PC-9 (cell line): ENCODE measurements at regions not wholly inside any gene's neighbourhood (a gene's known extent, or its start where the extent isn't known, plus 50 kb on each side); places are given as distances from the start of the nearest gene placed in this dataset.

Experiments
- BruUV-seq: library from RNA; stranded (reverse); fragments of 400-500 nt; replicated peaks from 2 replicates; lab custom pipeline; 2021; lab: Mats Ljungman, UMichigan
- CTCF ChIA-PET: fragments of 300-600 bp; sonication (Branson Sonifier 250); formaldehyde crosslinking; loops from one replicate; lab custom pipeline; 2022; ENCODE audit warnings: antibody characterized with exemption; lab: Charles Lee
- POLR2A ChIA-PET: fragments of 300-600 bp; sonication (Branson Sonifier 250); formaldehyde crosslinking; loops from one replicate; lab custom pipeline; 2022; ENCODE audit warnings: antibody characterized with exemption; ENCODE audit not compliant: unreplicated experiment; lab: Charles Lee
- DNase-seq, 2 experiments: peaks; one replicate each; pipeline versions ENCODE4 v3.0.0 to v3.0.0-alpha.2; 2015 to 2022; ENCODE audit warnings: mixed read lengths in 1 of 2
- H2AFZ ChIP-seq: fragments of 200-600 bp; sonication (generic); 2 replicates; pipeline ENCODE4 v1.8.1; 2017; ENCODE audit warnings: antibody characterized with exemption
- H3F3A ChIP-seq: fragments of 200-600 bp; sonication (generic); 2 replicates; pipeline ENCODE4 v1.8.1; 2017; ENCODE audit warnings: antibody characterized with exemption, mild to moderate bottlenecking, low read depth; ENCODE audit not compliant: insufficient read depth
- H3K27ac ChIP-seq: fragments of 200-600 bp; sonication (generic); 2 replicates; pipeline ENCODE4 v1.6.1; 2016; ENCODE audit warnings: mixed run types
- H3K27me3 ChIP-seq: fragments of 200-600 bp; sonication (generic); 2 replicates; pipeline ENCODE4 v1.6.1; 2016; ENCODE audit warnings: low read depth, mixed run types; ENCODE audit not compliant: insufficient read depth
- H3K36me3 ChIP-seq: fragments of 200-600 bp; sonication (generic); 2 replicates; pipeline ENCODE4 v1.6.1; 2016; ENCODE audit warnings: low read depth, mixed run types
- H3K4me1 ChIP-seq: fragments of 200-600 bp; sonication (generic); replicated peaks from 2 replicates; pipeline ENCODE4 v1.6.1; 2016; ENCODE audit warnings: mixed run types; ENCODE audit not compliant: insufficient read depth
- H3K4me2 ChIP-seq: fragments of 200-600 bp; sonication (generic); 2 replicates; pipeline ENCODE4 v1.6.1; 2017; ENCODE audit warnings: mixed run types
- H3K4me3 ChIP-seq: fragments of 200-600 bp; sonication (generic); 2 replicates; pipeline ENCODE4 v1.6.1; 2016; ENCODE audit warnings: mixed run types
- H3K79me2 ChIP-seq: fragments of 200-600 bp; sonication (generic); 2 replicates; pipeline ENCODE4 v1.6.1; 2017; ENCODE audit warnings: low read depth, mixed run types
- H3K9me2 ChIP-seq: fragments of 200-600 bp; sonication (generic); 2 replicates; pipeline ENCODE4 v1.8.1; 2017; ENCODE audit warnings: mild to moderate bottlenecking; ENCODE audit not compliant: insufficient read depth
- H3K9me3 ChIP-seq: fragments of 200-600 bp; sonication (generic); 2 replicates; pipeline ENCODE4 v1.8.1; 2016; ENCODE audit warnings: low read depth; ENCODE audit not compliant: insufficient read depth
- H4K20me1 ChIP-seq: fragments of 200-600 bp; sonication (generic); 2 replicates; pipeline ENCODE4 v1.8.1; 2017; ENCODE audit not compliant: insufficient read depth
- EZH2 ChIP-seq: fragments of 200-600 bp; sonication (generic); IDR thresholded peaks from 2 replicates; pipeline ENCODE4 v1.8.0; 2017; ENCODE audit warnings: antibody characterized with exemption, low read depth
- intact Hi-C: fragments of 100-400 bp; cut with micrococcal nuclease; formaldehyde crosslinking; loops from one replicate; pipeline ENCODE4 v1.10.0; 2022; ENCODE audit not compliant: unreplicated experiment
- TF ChIP-seq, protein P1 (sequence below): fragments of 200-600 bp; sonication (generic); conservative IDR thresholded peaks from 2 replicates; pipeline ENCODE4 v1.6.1; 2017; ENCODE audit warnings: mixed run types, antibody characterized with exemption, mild to moderate bottlenecking, moderate library complexity

DNA sequence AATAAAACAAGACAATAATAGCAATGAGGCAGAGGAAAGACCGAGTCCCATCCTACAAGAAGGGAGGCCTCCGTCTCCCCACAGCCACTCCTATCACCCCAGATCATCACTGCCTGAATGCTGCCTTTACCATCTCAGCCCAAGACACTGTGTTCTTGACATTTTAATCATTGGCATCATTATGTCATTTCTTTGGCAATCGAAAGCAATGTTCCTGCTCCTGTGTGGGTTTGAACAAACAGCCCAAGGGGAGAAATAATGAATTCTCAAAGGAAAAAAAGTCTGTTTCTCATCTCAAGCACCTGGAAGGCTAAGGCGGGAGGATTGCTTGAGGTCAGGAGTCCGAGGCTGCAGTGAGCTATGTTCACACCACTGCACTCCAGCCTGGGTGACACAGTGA lies 73.0 kb upstream of the ACSL1 start:
- Histone ChIP-seq H3K79me2 (no peaks in the 10 kb centered on the region), H2AFZ (no peak overlapping the region), H3K9me3 (no peaks in the 10 kb centered on the region), H3K4me3 (no peak overlapping the region), H3F3A (peaks cover 13% of the 10 kb centered on the region), H3K36me3 (no peaks in the 10 kb centered on the region), H3K27ac (peak overlapping the region; percentile 55), H3K4me1 (peaks cover 47% of the 10 kb centered on the region), H4K20me1 (no peaks in the 10 kb centered on the region), H3K9me2 (no peaks in the 10 kb centered on the region), H3K27me3 (no peaks in the 10 kb centered on the region), H3K4me2 (peak overlapping the region; percentile 45; the same call in 1 of the 2 replicates)
- CTCF ChIA-PET, result no interaction called here
- peak in 1 of 2 experiments; percentile 62 for DNase-seq
- intact Hi-C loops, result loop anchor here (10.0 kb wide), 1 partner anchor 74 kb away; the partner anchor contains the start of gene ACSL1
- BruUV-seq, result no TSS peak
- no peak for TF ChIP-seq EZH2
- POLR2A ChIA-PET, result no interaction called here

DNA sequence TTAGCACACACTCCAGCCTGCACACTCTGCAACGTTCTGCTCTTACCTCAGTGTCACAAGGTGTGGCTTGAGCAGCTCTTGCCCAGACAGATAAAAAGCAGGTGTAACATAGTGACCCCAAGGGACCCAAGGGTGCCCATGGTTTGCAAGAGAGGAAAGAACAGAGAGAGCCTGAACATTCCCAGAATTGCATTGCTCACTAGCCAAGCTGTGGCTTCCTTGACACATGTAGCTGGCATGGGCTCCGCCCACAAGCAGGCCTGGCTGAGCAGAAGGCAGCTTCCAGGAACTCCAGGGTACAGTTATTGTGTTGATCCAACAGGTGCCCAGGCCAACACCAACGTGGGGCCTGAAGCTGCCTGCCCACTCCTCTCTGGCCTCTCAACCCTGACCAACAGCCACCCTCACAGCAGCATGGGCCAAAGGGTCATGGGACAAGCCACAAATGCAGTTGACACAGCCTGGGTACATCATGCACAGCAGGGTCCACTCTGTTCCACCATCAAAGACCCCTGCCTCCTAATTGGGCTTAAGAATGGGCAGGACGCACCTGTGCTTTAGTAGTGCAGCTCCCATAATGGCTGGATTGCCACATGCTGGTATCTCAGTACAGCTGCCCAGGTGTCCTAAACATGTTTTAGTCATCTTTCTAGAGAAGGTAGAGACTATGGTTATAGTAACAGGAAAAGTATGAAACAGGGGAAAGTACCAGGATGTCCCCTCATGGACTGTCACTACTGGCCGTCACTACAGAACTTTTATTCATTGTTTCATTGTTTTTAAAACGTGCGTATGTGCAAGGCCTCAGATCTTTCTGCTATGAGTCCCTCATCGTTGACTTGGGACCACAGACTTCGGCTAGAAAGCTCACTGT lies 73.7 kb upstream of the ACSL1 start:
- ChIA-PET CTCF (no interaction called here), POLR2A (no interaction called here)
- Histone ChIP-seq H3F3A (peaks cover 6% of the 10 kb centered on the region; the same call in 1 of the 2 replicates), H3K79me2 (no peaks in the 10 kb centered on the region), H3K36me3 (no peaks in the 10 kb centered on the region), H4K20me1 (no peaks in the 10 kb centered on the region), H3K27ac (peak overlapping the region; percentile 55), H3K4me3 (no peak overlapping the region), H3K27me3 (no peaks in the 10 kb centered on the region), H2AFZ (no peak overlapping the region), H3K9me3 (no peaks in the 10 kb centered on the region), H3K4me2 (peak overlapping the region; percentile 45; the same call in 1 of the 2 replicates), H3K4me1 (peaks cover 40% of the 10 kb centered on the region), H3K9me2 (no peaks in the 10 kb centered on the region)
- TF ChIP-seq EZH2, result no peak
- TF ChIP-seq, protein P1, sequence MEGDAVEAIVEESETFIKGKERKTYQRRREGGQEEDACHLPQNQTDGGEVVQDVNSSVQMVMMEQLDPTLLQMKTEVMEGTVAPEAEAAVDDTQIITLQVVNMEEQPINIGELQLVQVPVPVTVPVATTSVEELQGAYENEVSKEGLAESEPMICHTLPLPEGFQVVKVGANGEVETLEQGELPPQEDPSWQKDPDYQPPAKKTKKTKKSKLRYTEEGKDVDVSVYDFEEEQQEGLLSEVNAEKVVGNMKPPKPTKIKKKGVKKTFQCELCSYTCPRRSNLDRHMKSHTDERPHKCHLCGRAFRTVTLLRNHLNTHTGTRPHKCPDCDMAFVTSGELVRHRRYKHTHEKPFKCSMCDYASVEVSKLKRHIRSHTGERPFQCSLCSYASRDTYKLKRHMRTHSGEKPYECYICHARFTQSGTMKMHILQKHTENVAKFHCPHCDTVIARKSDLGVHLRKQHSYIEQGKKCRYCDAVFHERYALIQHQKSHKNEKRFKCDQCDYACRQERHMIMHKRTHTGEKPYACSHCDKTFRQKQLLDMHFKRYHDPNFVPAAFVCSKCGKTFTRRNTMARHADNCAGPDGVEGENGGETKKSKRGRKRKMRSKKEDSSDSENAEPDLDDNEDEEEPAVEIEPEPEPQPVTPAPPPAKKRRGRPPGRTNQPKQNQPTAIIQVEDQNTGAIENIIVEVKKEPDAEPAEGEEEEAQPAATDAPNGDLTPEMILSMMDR, result no peak
- no TSS peak for BruUV-seq
- DNase-seq, result peak; percentile 44 to 68
- intact Hi-C loops, result loop anchor here (10.0 kb wide), 1 partner anchor 75 kb away; the partner anchor contains the start of gene ACSL1

DNA sequence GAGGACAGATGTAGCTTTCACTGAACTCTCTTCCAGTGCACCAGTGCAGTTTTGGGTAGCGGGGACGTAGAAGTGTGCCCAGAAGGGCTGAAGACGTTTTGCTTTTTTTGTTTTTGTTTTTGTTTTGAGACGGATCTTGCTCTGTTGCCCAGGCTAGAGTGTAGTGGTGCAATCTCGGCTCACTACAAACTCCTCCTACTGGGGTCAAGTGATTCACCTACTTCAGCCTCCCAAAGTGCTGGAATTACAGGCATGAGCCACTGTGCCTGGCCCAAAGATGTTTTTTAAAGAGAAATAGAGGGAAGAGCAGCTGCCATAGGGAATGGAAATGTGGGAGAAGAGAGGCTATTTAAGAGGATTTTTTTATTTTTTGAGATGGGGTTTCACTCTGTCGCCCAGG lies 74.4 kb upstream of the ACSL1 start:
- BruUV-seq, result no TSS peak
- DNase-seq, result no peak
- intact Hi-C loops, result no loop called here
- H3K9me2 ChIP-seq, result no peaks in the 10 kb centered on the region
- POLR2A ChIA-PET, result no interaction called here
- CTCF ChIA-PET, result no interaction called here
- H3K9me3 ChIP-seq, result no peaks in the 10 kb centered on the region
- 0 out of 2 replicates have a peak, but pooled peaks cover 3% of the 10 kb centered on the region for H3F3A ChIP-seq
- H3K79me2 ChIP-seq, result no peaks in the 10 kb centered on the region
- no peak overlapping the region for H2AFZ ChIP-seq
- no peaks in the 10 kb centered on the region for H3K36me3 ChIP-seq
- no peak overlapping the region for H3K4me3 ChIP-seq
- H3K27ac ChIP-seq, result no peak overlapping the region
- H3K27me3 ChIP-seq, result no peaks in the 10 kb centered on the region
- no peak for TF ChIP-seq EZH2
- TF ChIP-seq, protein P1, result no peak
- H3K4me1 ChIP-seq, result peaks cover 33% of the 10 kb centered on the region
- no peaks in the 10 kb centered on the region for H4K20me1 ChIP-seq
- no peak overlapping the region for H3K4me2 ChIP-seq
